Transverse colon (tissue), 4 donors: ENCODE measurements at regions not wholly inside any gene's neighbourhood (a gene's known extent, or its start where the extent isn't known, plus 50 kb on each side); places are given as distances from the start of the nearest gene placed in this dataset.

Source experiments
- EP300 ChIP-seq: sonication (generic); formaldehyde crosslinking; IDR thresholded peaks from one replicate; pipeline ENCODE4 v1.6.1; 2017; ENCODE audit warnings: antibody characterized with exemption, low read depth
- POLR2A ChIP-seq: fragments of 450-650 bp; IDR thresholded peaks from one replicate; pipeline ENCODE4 v1.6.1; 2016; ENCODE audit warnings: antibody characterized with exemption, mild to moderate bottlenecking, moderate library complexity
- POLR2AphosphoS5 ChIP-seq, 3 donors: sonication (generic); formaldehyde crosslinking; IDR thresholded peaks; one replicate each; pipeline ENCODE4 v1.6.1; 2016; ENCODE audit warnings: antibody characterized with exemption in 3 of 3
- TF ChIP-seq, protein P1 (sequence below), 5 experiments: fragments of 200-600 bp in 3 of 5; fragments of 450-650 bp in 2 of 5; sonication (generic) in 3 of 5; IDR thresholded peaks; 1 replicate in 2 of 5; 2 replicates in 3 of 5; pipeline ENCODE4 v1.5.1; 2016 to 2017; ENCODE audit warnings: antibody characterized with exemption in 5 of 5, inconsistent platforms in 3 of 5, mild to moderate bottlenecking in 2 of 5, moderate library complexity in 1 of 5

DNA sequence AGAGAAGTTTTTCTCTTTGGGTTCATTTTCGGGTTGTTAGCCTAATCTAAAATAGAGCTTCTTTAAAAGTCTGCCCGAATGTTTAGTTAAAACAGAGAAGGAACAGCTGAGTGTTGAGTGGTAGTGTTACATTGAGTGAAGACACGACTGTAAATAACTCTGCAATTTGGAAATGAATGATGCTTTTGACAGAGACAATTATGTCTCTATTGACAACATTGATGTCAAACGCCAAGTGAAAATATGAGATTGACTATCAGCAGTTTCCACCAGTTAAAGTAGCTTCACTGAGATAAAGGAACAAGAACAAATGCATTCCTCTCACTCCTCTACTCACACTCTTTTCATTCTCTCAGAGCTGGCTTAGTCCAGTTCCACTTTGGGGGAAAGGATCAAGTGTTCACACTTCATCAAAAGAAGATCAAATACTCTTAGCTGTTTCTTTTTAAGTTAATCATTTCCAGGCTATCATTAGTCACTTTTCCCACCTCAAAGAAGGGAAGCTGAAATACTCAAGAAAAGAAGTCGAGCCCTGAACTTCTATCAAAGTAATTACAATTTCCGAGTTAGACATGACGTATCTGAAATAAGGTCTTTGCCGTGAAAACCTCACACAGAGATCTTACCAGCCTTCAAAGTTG lies 399.1 kb upstream of the DPH6 start:
- TF ChIP-seq, protein P1, sequence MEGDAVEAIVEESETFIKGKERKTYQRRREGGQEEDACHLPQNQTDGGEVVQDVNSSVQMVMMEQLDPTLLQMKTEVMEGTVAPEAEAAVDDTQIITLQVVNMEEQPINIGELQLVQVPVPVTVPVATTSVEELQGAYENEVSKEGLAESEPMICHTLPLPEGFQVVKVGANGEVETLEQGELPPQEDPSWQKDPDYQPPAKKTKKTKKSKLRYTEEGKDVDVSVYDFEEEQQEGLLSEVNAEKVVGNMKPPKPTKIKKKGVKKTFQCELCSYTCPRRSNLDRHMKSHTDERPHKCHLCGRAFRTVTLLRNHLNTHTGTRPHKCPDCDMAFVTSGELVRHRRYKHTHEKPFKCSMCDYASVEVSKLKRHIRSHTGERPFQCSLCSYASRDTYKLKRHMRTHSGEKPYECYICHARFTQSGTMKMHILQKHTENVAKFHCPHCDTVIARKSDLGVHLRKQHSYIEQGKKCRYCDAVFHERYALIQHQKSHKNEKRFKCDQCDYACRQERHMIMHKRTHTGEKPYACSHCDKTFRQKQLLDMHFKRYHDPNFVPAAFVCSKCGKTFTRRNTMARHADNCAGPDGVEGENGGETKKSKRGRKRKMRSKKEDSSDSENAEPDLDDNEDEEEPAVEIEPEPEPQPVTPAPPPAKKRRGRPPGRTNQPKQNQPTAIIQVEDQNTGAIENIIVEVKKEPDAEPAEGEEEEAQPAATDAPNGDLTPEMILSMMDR (IDR thresholded peaks at IDR 0.05) = no peak
- no peak for TF ChIP-seq POLR2A
- TF ChIP-seq POLR2AphosphoS5 (IDR thresholded peaks at IDR 0.05) = no peak
- TF ChIP-seq EP300 = no peak
